Activated CD8-positive, alpha-beta T cell treated with anti-CD3 and anti-CD28 coated beads for 36 hours (primary cell): ENCODE measurements at regions not wholly inside any gene's neighbourhood (a gene's known extent, or its start where the extent isn't known, plus 50 kb on each side); places are given as distances from the start of the nearest gene placed in this dataset.
"Not testable (repeated sequence)": the region's sequence is repeated elsewhere in the genome, so short reads cannot be mapped to it uniquely, and the experiment has no call there.

ENCODE experiments used
- ATAC-seq: fragments of 200-7000 bp; cut with Tn5 transposase; one replicate; pipeline ENCODE4 v1.10.0; 2021; ENCODE audit warnings: mild to moderate bottlenecking, moderate library complexity
- CTCF ChIA-PET: fragments of 350-600 bp; sonication (Branson Sonifier 250); formaldehyde crosslinking; loops from one replicate; lab custom pipeline; 2021; ENCODE audit warnings: antibody characterized with exemption; lab: Charles Lee
- POLR2A ChIA-PET: fragments of 350-600 bp; sonication (Branson Sonifier 250); formaldehyde crosslinking; loops from one replicate; lab custom pipeline; 2021; ENCODE audit warnings: antibody characterized with exemption; lab: Charles Lee
- DNase-seq: peaks from one replicate; pipeline ENCODE4 v3.0.0-alpha.2; 2020
- H3K27ac Mint-ChIP-seq: one replicate; pipeline ENCODE4 v1.8.0; 2021; ENCODE audit warnings: mild to moderate bottlenecking, mixed read lengths
- H3K27me3 Mint-ChIP-seq: one replicate; pipeline ENCODE4 v1.8.0; 2021; ENCODE audit warnings: mixed read lengths
- H3K36me3 Mint-ChIP-seq: one replicate; pipeline ENCODE4 v1.8.0; 2021; ENCODE audit warnings: low read depth, mixed read lengths
- H3K4me1 Mint-ChIP-seq: one replicate; pipeline ENCODE4 v1.8.0; 2021; ENCODE audit warnings: low read depth, mixed read lengths
- H3K4me3 Mint-ChIP-seq: one replicate; pipeline ENCODE4 v1.8.0; 2021; ENCODE audit warnings: mild to moderate bottlenecking, moderate library complexity, mixed read lengths
- H3K9me3 Mint-ChIP-seq: one replicate; pipeline ENCODE4 v1.8.0; 2021; ENCODE audit warnings: mixed read lengths
- CTCF ChIP-seq: fragments of 200-600 bp; IDR thresholded peaks from one replicate; pipeline ENCODE4 v1.8.0; 2022; ENCODE audit warnings: antibody characterized with exemption, mild to moderate bottlenecking
- intact Hi-C: fragments of 100-400 bp; cut with micrococcal nuclease; formaldehyde crosslinking; loops from one replicate; pipeline ENCODE4 v1.10.0; 2022

GRCh38 chr22:48403521-48404403 lies 1423.9 kb downstream of the BRD1 start:
- H3K9me3 Mint-ChIP-seq, result peaks cover 2% of the 10 kb centered on the region
- H3K27me3 Mint-ChIP-seq, result no peaks in the 10 kb centered on the region
- no peak for ATAC-seq
- CTCF ChIA-PET, result no interaction called here
- POLR2A ChIA-PET, result no interaction called here
- no peak overlapping the region for H3K27ac Mint-ChIP-seq
- intact Hi-C loops, result no loop called here
- TF ChIP-seq CTCF, result no peak
- no peaks in the 10 kb centered on the region for H3K36me3 Mint-ChIP-seq
- H3K4me1 Mint-ChIP-seq, result no peaks in the 10 kb centered on the region
- no peak for DNase-seq
- no peak overlapping the region for H3K4me3 Mint-ChIP-seq

GRCh38 chr22:48402591-48403031 lies 1425.1 kb downstream of the BRD1 start:
- H3K9me3 Mint-ChIP-seq, result no peaks in the 10 kb centered on the region
- ATAC-seq (no peak), DNase-seq (no peak)
- H3K36me3 Mint-ChIP-seq, result no peaks in the 10 kb centered on the region
- no peaks in the 10 kb centered on the region for H3K27me3 Mint-ChIP-seq
- H3K4me3 Mint-ChIP-seq, result no peak overlapping the region
- intact Hi-C loops, result no loop called here
- ChIA-PET POLR2A (no interaction called here), CTCF (no interaction called here)
- no peaks in the 10 kb centered on the region for H3K4me1 Mint-ChIP-seq
- TF ChIP-seq CTCF, result no peak
- no peak overlapping the region for H3K27ac Mint-ChIP-seq

GRCh38 chr22:48401523-48401922 lies 1426.2 kb downstream of the BRD1 start:
- not testable (repeated sequence) for H3K27me3 Mint-ChIP-seq

GRCh38 chr22:48398181-48398905 lies 1429.3 kb downstream of the BRD1 start:
- no peaks in the 10 kb centered on the region for H3K36me3 Mint-ChIP-seq
- no peak overlapping the region for H3K4me3 Mint-ChIP-seq
- no peaks in the 10 kb centered on the region for H3K4me1 Mint-ChIP-seq
- ChIA-PET POLR2A (no interaction called here), CTCF (no interaction called here)
- no peak for DNase-seq
- ATAC-seq, result no peak
- no peaks in the 10 kb centered on the region for H3K27me3 Mint-ChIP-seq
- no peak overlapping the region for H3K27ac Mint-ChIP-seq
- intact Hi-C loops, result no loop called here
- H3K9me3 Mint-ChIP-seq, result no peaks in the 10 kb centered on the region
- TF ChIP-seq CTCF, result no peak

More at GRCh38 chr22:48401523-48401922, 1426.2 kb downstream of the BRD1 start:
- H3K9me3 Mint-ChIP-seq, H3K27ac Mint-ChIP-seq, CTCF ChIA-PET, H3K4me1 Mint-ChIP-seq, intact Hi-C loops, H3K4me3 Mint-ChIP-seq, DNase-seq, ATAC-seq, POLR2A ChIA-PET, H3K36me3 Mint-ChIP-seq: not testable (repeated sequence)

GRCh38 chr22:48397531-48398180 lies 1430.0 kb downstream of the BRD1 start:
- CTCF ChIA-PET, result no interaction called here
- H3K36me3 Mint-ChIP-seq, result no peaks in the 10 kb centered on the region
- H3K9me3 Mint-ChIP-seq, result no peaks in the 10 kb centered on the region
- no peak for ATAC-seq
- H3K27me3 Mint-ChIP-seq, result no peaks in the 10 kb centered on the region
- no peak for TF ChIP-seq CTCF
- POLR2A ChIA-PET, result no interaction called here
- H3K4me1 Mint-ChIP-seq, result no peaks in the 10 kb centered on the region
- H3K27ac Mint-ChIP-seq, result no peak overlapping the region
- intact Hi-C loops, result no loop called here
- no peak overlapping the region for H3K4me3 Mint-ChIP-seq
- DNase-seq, result no peak
